G401 (cell line): ENCODE measurements at regions not wholly inside any gene's neighbourhood (a gene's known extent, or its start where the extent isn't known, plus 50 kb on each side); places are given as distances from the start of the nearest gene placed in this dataset.
A peak's percentile ranks its signal among the peaks of the same experiment; 100 is the strongest.
"Not testable (repeated sequence)": the region's sequence is repeated elsewhere in the genome, so short reads cannot be mapped to it uniquely, and the experiment has no call there.

Source experiments
- DNase-seq: peaks from one replicate; pipeline ENCODE4 v3.0.0-alpha.2; 2015; ENCODE audit warnings: low spot score
- in situ Hi-C: cut with HindIII; loops from 2 replicates; pipeline ENCODE4 v1.10.0; 2016; ENCODE audit warnings: low sequenced_read_pairs, mixed read lengths

DNA sequence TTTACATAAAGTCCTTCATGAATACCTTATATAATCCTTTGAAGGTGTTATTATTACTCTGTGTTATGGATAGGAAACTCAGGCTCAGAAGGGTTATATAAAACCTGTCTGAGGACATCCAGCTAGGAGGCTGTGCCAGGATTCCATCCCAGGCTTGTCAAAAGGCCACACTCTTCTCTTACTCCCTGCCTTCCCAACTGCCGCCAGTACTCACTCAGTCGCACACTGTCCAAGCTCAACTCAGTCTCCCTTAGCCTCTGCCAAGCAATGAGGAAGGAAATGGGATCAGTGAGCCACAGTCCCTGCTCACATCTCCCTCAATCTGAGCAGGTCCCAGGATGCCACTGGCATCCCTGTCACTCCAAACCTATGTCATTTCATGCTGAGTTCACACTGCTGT is 94.4 kb downstream of the NAV1 start:
- DNase-seq = peak; percentile 25
- in situ Hi-C loops = no loop called here

DNA sequence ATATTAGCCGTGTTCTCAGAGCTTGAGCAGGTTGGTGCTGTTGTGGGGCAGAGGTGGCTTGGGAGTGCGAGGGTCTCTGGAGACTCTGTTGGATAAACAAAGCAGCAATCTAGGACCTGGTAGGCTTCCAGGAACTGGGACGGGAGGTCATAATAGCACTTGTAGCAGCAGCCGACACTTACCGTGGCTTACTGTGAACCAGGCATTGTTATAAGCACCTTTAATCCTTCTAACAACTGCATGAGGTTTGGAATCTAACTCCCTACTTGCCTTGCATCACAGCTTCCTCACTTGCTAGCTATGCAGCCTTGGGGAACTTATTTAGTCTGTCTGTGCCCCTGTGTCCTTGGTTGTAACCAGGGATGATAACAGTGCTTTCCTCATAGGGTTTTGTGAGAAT is 94.9 kb downstream of the NAV1 start:
- in situ Hi-C loops = no loop called here
- DNase-seq = no peak

DNA sequence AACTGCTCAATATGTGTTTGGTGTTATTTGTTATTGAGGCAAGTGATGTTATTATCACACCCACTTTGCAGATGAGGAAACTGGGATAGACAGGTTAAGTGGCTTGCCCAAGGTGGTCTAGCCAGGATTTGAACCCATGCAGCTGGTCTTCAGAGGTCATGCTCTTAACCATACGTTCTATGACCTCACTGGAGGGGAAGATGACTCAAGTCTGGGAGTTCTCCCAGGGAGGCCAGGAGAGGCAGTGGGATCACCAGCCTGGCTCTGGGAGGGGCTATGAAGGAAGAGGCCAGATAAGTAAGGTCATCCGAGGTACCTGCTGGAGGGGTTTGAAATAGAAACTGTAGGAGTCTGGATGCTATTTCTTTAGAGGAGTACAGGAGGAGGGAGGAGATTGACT is 95.3 kb downstream of the NAV1 start:
- DNase-seq = no peak
- in situ Hi-C loops = no loop called here

DNA sequence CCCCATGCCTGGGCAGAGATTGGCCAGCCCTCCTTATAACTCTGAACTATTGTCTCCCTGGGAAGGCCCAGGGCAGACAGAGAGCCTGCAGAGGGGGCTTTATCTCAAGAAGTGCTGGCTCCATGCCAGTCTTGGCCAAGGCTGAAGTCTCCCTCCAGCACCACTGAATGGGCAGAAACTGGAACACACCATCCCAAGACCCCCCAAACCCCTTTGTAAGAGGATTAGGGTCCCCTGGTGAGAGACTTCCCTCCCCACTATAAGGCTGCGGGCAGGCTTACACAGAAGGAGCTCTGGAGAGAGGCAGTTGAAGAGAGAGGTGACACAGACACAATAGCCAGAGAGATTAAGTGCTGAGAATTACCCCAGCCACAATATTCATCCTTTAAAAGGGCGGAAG is 97.2 kb downstream of the NAV1 start:
- no peak for DNase-seq
- in situ Hi-C loops = no loop called here

DNA sequence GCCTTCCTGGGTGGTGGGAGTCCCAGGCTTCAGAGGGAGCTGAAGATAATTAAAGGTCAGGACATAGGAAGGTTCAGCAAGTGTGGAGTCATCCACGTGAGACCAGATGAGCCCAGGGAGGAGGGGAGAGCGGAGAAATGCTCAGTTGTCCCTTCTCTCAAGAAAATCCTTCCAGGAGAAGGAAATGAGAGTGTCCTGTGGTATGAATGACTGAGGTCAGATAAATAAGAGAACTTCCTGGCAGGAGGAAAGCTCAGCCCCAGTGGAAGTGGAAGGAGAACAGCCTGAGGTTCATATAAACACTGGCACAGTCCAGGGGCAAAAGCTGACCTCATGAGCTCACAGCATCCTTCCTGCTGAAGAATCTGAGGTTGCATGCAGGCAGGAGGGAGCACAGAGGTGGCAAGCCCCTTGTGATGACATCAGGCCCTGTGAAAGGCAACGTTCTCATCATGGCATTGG is 97.6 kb downstream of the NAV1 start:
- in situ Hi-C loops = no loop called here
- no peak for DNase-seq

DNA sequence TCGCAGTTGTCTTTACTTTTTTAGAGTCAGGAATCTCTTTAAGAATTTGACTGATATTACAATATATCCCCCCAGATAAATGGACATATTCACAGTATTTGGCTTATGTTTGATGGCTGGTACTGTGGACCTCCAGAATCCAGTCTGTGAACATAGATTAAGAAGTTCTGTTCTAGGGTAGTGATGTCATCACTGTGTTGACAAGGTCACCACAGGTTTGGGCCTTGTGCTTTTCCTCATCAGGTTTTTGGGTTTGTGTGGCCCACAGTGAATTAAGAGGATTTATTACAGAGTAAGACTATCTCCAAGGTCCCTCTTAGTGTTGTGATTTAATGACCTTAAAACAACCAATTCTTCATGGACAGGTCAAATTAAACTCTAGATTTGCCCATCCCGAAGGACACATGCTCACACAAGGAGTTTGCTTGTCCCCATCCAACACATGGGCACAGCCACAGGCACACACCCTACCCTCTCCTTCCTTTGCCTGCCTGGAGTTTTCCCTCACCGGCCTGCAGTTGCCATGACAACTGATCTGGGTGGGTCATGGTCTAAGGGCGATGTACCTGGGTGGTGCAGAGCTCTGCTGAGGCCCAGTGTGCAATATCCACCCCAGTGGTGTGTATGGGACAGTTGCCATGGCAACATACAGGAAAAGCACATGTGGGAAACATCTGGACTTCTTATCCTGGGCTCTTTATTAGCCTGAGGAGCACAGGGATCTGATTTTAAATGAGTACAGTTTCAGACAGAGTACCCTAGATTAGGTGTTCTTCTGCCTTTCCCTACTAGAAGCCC is 98.6 kb downstream of the NAV1 start:
- in situ Hi-C loops = no loop called here
- DNase-seq = no peak

DNA sequence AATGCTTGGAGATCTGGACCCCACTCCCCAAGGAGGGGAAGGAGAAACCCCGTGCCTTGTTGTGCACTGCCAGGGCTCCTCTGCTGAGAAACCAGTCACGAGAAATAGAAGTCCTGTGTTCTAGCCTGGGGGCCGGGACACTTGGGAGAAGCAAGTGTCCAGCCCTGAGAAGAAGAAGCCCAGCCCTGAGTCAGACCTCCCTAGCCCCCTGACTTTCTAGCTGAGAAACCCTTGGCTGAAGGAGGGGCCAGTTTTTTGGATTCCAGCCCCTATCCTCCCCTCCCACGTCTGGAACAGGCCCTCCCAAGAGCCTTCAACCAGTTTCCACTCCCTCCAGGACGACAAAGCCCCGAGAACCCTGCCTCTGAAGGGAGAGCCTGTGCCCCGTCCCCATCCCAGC is 100.5 kb downstream of the NAV1 start:
- in situ Hi-C loops = no loop called here
- DNase-seq = no peak

DNA sequence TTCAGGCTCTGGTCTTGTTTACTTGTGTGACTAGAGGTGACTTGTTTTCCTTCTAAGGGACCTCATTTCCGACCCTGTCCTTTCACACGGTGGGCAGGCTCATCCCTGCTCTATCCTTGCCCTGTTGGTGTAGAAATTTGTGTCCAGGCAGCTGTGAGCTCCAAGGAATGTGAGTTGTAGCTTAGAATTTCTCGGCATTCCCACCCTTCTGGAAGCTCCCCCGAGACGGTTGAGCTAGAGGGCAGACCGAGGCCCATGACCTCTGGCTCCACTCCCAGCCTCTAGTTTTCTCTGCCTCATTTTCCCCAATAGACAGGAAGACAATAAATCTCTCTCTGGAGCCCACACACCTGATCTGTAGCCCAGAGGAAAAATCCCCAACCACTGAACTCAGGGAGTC is 100.9 kb downstream of the NAV1 start:
- DNase-seq = no peak
- in situ Hi-C loops = no loop called here

DNA sequence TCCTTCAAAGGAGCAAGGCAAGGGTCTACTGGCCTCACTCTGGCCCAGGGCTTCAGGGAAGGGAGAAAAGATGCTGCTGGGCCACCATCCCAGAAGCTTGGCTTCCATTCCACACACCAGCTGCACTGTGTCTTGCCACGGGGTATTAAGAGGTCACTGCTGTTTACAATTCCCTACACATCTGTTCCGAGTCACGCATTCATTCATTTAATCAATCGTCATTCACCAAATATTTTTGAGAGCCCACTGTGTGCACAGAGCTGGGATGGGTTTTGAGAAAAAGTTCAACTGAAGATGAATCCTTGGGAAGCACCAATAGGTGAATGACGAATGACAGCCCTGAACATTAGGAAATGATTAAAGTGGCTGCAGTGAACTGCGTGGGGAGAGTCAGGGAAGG is 101.7 kb downstream of the NAV1 start:
- in situ Hi-C loops = no loop called here

DNA sequence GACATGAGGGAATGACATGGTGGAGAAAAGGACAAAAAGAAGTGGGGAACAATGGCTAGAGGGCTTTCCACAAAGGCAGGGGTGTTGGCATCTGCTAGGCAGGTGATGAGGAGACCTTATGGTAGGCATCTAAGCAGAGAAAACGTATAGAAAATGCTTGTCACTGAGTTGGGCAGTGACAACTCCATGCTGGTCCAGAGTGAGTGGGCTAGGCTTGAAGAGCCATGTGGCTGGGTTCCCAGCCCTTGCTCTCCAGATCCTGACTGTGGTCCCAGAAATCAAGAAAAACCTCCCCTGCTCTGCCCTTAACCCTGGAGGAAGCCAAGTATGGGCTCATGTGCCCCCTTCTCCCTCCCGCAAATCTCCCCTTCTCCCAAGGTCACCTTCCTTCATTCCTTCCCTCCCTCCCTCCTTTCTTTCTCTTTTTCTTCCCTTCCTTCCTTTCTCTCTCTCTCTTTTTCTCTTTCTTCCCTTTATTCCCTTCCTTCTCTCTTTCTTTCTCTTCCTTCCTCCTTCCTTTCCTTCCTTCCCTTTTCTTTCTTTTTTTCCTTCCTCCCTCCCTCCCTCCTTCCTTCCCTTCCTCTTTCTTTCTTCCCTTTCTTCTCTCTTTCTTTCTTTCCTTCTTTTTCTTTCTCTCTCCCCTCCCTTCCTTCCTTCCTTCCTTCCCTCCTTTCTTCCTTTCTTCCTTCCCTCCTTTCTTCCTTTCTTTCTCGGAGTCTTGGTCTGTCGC is 102.8 kb downstream of the NAV1 start:
- DNase-seq = no peak
- in situ Hi-C loops = no loop called here

More for the DNA sequence above, 101.7 kb downstream of the NAV1 start:
- no peak for DNase-seq

DNA sequence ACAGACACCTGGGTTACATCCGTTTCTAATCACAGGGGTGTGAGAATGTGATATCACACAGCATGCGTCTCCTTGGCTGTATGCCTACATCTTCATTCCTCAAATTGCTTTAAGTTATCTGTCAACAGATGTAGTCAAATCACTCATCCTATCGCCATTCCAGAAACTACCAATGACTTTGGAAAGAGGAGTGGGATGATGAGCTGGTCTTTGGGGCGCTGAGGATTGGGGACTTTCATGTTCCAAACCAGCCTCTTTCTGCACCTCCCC is 104.8 kb downstream of the NAV1 start:
- in situ Hi-C loops = no loop called here
- no peak for DNase-seq

DNA sequence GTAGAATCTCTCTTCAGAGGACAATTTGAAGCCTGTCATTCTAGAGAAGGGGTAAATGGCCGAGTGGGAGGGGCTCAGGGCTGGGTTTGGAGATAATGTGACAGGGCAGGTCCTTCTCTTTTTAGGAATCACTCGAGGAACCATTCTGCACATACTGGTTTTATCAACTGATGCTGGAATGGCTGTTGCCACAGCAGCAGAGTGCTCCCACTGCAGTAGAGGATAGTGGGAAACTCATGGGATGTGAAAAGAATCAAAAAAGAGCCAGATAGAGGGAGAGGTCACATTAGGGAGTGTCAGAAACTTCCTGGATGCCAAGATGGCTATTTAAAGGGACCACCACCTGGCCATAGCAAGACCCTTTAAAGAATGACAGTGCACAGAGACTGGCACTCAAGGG is 105.3 kb downstream of the NAV1 start:
- in situ Hi-C loops = no loop called here
- DNase-seq = no peak

DNA sequence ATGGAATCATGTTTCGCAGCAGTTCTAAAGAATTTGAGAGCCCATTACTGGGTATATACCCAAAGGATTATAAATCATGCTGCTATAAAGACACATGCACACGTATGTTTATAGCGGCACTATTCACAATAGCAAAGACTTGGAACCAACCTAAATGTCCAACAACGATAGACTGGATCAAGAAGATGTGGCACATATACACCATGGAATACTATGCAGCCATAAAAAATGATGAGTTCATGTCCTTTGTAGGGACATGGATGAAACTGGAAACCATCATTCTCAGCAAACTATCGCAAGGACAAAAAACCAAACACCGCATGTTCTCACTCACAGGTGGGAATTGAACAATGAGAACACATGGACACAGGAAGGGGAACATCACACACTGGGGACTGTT is 106.1 kb downstream of the NAV1 start:
- in situ Hi-C loops, DNase-seq: not testable (repeated sequence)

DNA sequence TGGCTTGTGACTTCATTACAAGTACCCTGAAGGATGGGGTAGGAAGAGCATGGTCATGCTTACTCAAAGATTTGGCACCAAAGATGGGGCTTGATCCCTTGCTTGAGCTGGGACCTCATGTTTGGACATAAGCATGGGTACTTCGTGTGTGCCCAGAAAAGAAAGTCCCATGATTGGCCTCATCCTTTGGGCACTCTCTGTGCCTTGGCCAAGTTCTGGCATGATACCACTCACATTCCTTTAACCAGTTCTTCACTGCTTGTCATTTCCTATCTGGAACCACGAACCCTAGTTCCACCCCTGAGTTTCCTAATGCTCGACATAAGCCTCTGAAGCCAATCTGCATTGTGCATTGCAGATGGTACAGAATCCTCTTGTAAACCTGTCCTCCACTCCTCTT is 107.0 kb downstream of the NAV1 start:
- no peak for DNase-seq
- in situ Hi-C loops = no loop called here

DNA sequence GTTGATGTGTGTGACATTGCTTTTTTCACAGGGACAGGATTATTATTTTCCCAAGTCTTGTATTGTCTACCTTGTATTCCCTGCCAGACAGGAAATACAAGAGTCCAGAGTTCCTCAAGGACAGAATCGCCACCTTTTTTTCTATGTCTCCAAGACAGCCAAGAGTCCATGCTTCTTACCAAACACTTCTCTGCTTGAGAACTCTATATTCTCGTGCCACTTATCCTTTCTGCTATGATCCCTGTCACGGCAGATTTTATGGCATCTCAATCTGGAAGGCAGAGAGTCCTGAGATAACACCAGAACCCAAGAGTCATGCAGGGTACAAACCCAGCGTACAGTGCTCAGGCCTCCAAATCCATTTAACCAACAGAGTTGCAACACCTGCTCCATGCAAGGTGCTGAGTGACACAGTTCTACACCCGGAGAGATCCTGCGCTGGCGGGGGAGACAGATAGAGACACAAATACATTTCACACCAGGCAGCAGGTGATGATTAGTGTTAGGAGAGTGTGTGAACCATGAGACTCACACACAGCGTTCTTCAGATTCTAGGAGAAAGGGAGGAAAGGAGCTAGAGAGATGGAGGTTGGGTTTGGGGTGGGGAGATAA is 107.6 kb downstream of the NAV1 start:
- in situ Hi-C loops = no loop called here
- DNase-seq = no peak

DNA sequence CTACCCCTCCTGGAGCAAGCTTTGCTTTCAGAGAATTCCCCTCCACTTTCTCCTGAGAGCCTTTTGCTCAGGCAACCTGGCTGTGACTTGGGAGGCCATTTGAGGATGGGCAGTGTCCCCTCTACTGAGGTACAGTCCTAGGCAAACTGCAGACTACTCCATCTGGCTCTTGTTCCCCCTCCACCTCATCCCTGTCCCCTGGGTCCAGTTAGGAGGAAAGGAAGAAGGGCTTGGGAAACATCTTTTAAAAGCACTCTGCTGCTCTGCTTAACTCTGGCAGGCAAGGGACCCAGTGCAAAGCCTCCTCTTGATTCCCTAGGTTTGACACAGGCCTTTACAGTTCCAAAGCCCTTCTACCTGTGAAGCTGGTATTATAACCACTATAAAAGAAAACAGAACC is 108.2 kb downstream of the NAV1 start:
- in situ Hi-C loops = no loop called here
- DNase-seq = no peak

DNA sequence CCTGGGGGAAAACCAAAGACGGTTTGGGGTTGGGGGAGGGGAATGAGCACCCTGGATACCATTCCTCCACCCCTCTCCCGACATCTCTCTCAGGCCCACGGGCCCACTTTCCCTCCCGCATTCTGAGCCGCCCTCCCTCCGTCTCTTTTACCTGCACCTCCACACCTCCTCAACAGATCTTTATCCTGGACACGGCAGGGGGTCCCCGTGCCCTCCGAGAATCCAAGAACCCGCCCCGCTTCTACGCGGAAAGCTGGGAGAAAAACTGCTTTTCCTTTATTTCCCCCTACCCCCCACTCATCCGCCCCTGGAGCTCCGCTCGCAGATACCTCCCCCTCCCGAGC is 108.8 kb downstream of the NAV1 start:
- DNase-seq = no peak

DNA sequence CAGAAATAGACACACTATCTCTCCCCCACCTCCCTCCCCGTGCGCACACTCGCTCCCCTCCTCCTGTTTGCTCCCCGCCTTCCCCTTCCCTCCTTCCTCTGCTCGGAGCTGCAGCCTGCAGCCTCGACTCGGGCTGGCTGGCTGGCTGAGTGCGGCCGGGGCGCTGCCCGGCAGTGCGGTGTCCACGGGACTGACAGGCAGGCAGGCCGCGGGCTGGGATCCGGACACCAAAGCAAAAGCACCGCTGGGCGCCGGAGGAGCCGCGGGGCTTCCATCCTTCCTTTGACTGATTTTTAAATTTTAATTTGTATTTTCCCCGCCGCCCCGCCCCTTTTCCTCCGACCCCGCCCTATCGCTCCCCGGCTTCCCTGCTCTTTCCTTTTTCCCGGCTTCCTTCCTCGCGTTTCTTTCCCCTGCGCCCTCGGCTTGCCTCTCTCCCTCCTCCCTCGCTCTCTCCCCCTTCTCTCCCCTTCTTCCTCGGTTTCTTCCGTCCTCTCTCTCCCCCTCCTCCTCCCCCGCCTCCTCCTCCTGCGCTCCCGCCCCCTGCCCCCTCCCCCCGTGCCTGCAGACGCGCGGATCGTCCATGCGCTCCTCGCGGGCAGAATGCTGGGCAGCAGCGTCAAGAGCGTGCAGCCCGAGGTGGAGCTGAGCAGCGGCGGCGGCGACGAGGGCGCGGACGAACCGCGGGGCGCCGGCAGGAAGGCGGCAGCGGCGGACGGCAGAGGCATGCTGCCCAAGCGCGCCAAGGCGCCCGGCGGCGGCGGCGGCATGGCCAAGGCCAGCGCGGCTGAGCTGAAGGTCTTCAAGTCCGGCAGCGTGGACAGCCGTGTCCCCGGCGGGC is 109.4 kb downstream of the NAV1 start:
- in situ Hi-C loops = no loop called here

More for the DNA sequence above, 108.8 kb downstream of the NAV1 start:
- in situ Hi-C loops = no loop called here

DNA sequence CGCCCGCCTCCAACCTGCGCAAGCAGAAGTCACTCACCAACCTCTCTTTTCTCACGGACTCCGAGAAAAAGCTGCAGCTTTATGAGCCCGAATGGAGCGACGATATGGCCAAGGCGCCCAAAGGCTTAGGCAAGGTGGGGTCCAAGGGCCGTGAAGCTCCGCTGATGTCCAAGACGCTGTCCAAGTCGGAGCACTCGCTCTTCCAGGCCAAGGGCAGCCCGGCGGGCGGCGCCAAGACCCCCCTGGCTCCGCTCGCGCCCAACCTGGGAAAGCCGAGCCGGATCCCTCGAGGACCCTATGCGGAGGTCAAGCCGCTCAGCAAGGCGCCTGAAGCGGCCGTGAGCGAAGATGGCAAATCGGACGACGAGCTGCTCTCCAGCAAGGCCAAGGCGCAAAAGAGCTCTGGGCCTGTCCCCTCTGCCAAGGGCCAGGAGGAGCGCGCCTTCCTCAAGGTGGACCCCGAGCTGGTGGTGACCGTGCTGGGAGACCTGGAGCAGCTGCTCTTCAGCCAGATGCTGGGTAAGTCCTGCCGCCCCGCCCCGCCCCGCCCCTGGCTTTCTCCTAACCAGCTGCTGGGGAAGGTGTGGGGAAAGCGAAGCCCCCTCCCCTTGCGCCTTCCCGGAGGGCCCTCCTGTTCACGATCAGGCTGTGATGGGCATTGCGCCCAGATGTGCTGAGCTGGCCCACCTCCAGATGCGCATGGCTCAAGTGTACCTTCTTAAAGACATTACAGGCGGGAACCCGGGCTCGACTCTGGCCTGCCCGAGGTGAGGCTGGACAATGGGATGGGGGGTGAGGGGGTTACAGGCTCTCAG is 110.2 kb downstream of the NAV1 start:
- in situ Hi-C loops = no loop called here
- DNase-seq = no peak

More for the DNA sequence above, 109.4 kb downstream of the NAV1 start:
- DNase-seq = peak; percentile 30
